Ishikawa (cell line): ENCODE measurements at regions not wholly inside any gene's neighbourhood (a gene's known extent, or its start where the extent isn't known, plus 50 kb on each side); places are given as distances from the start of the nearest gene placed in this dataset.

Source experiments
- TCF12 ChIP-seq: IDR thresholded peaks from 2 replicates; pipeline ENCODE4 v1.6.1; 2012; ENCODE audit warnings: low read depth
- TEAD4 ChIP-seq: IDR thresholded peaks from 2 replicates; pipeline ENCODE4 v1.6.1; 2012

- TF ChIP-seq TEAD4, result no peak
- no peak for TF ChIP-seq TCF12
Measured at GRCh38 chr6:112851146-112851545, 504.0 kb downstream of the RFPL4B start.
